ENCODE measurements at regions not wholly inside any gene's neighbourhood (a gene's known extent, or its start where the extent isn't known, plus 50 kb on each side); places are given as distances from the start of the nearest gene placed in this dataset.

GRCh38 chr11:25583596-25583995 is 748.3 kb upstream of the ANO3 start:
- no peak overlapping the region for H3K4me3 ChIP-seq (ENCODE audit: low read depth, low read length)
- TF ChIP-seq CTCF (IDR thresholded peaks at IDR 0.05; ENCODE audit: borderline replicate concordance, insufficient read depth, low read depth, low read length) = no peak

- no peak for TF ChIP-seq CTCF (IDR thresholded peaks at IDR 0.05; ENCODE audit: borderline replicate concordance, insufficient read depth, low read depth, low read length)
- no peak overlapping the region for H3K4me3 ChIP-seq (ENCODE audit: low read depth, low read length)
These were observed 744.4 kb upstream of the ANO3 start for GRCh38 chr11:25587496-25587895.

GRCh38 chr11:25593221-25593620 is 738.7 kb upstream of the ANO3 start:
- no peak overlapping the region for H3K4me3 ChIP-seq (ENCODE audit: low read depth, low read length)
- no peak for TF ChIP-seq CTCF (IDR thresholded peaks at IDR 0.05; ENCODE audit: borderline replicate concordance, insufficient read depth, low read depth, low read length)

GRCh38 chr11:25596701-25597100 is 735.2 kb upstream of the ANO3 start:
- H3K4me3 ChIP-seq (ENCODE audit: low read depth, low read length) = no peak overlapping the region
- no peak for TF ChIP-seq CTCF (IDR thresholded peaks at IDR 0.05; ENCODE audit: borderline replicate concordance, insufficient read depth, low read depth, low read length)

GRCh38 chr11:25597696-25598095 is 734.2 kb upstream of the ANO3 start:
- no peak for TF ChIP-seq CTCF (IDR thresholded peaks at IDR 0.05; ENCODE audit: borderline replicate concordance, insufficient read depth, low read depth, low read length)
- H3K4me3 ChIP-seq (ENCODE audit: low read depth, low read length) = no peak overlapping the region

GRCh38 chr11:25602149-25602548 is 729.8 kb upstream of the ANO3 start:
- no peak overlapping the region for H3K4me3 ChIP-seq (ENCODE audit: low read depth, low read length)
- TF ChIP-seq CTCF (IDR thresholded peaks at IDR 0.05; ENCODE audit: borderline replicate concordance, insufficient read depth, low read depth, low read length) = no peak

- TF ChIP-seq CTCF (IDR thresholded peaks at IDR 0.05; ENCODE audit: borderline replicate concordance, insufficient read depth, low read depth, low read length) = no peak
These were observed 729.0 kb upstream of the ANO3 start for GRCh38 chr11:25602959-25603358.

More at GRCh38 chr11:25602959-25603358, 729.0 kb upstream of the ANO3 start:
- no peak overlapping the region for H3K4me3 ChIP-seq (ENCODE audit: low read depth, low read length)
